ENCODE measurements at regions not wholly inside any gene's neighbourhood (a gene's known extent, or its start where the extent isn't known, plus 50 kb on each side); places are given as distances from the start of the nearest gene placed in this dataset.

DNA sequence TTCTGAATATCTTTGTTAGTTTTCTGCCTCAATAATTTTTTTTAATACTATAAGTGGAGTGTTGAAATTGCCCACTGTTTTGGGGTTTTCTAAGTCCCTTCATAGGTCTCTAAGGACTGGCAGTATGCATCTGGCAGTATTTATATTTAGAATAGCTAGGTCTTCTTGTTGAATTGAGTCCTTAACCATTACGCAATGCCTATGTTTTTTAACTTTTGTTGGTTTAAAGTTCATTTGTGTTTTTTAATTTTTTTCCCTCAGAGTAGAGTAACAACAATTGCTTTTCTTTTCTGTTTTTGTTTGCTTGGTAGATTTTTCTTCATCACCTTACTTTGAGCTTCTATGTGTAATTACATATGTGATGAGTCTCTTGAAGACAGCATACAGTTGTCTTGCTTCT lies 375.9 kb upstream of the EYS start:
- H3K36me3 ChIP-seq (ENCODE audit: control insufficient read depth, insufficient read depth, low read length), result no peaks in the 10 kb centered on the region
- CTCF ChIA-PET (ENCODE audit: low intra/inter-chr PET ratio), result no interaction called here
- TF ChIP-seq CEBPG (CRISPR knock-in tag; IDR thresholded peaks at IDR 0.05), result no peak
- TF ChIP-seq CEBPG (tag; conservative IDR thresholded peaks at IDR 0.05 in 1 of 2, IDR thresholded peaks at IDR 0.05 in 1 of 2), result peak in 1 of 2 experiments; percentile 55; a peak in 2 of 4 replicates
- TF ChIP-seq, protein P1, sequence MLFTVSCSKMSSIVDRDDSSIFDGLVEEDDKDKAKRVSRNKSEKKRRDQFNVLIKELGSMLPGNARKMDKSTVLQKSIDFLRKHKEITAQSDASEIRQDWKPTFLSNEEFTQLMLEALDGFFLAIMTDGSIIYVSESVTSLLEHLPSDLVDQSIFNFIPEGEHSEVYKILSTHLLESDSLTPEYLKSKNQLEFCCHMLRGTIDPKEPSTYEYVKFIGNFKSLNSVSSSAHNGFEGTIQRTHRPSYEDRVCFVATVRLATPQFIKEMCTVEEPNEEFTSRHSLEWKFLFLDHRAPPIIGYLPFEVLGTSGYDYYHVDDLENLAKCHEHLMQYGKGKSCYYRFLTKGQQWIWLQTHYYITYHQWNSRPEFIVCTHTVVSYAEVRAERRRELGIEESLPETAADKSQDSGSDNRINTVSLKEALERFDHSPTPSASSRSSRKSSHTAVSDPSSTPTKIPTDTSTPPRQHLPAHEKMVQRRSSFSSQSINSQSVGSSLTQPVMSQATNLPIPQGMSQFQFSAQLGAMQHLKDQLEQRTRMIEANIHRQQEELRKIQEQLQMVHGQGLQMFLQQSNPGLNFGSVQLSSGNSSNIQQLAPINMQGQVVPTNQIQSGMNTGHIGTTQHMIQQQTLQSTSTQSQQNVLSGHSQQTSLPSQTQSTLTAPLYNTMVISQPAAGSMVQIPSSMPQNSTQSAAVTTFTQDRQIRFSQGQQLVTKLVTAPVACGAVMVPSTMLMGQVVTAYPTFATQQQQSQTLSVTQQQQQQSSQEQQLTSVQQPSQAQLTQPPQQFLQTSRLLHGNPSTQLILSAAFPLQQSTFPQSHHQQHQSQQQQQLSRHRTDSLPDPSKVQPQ (CRISPR knock-in tag; IDR thresholded peaks at IDR 0.05; ENCODE audit: borderline replicate concordance), result no peak
- no peak overlapping the region for H3K4me2 ChIP-seq (ENCODE audit: insufficient read depth, low read length)
- H3K27me3 ChIP-seq (ENCODE audit: control insufficient read depth in 2 of 2, insufficient read depth in 2 of 2, low read length in 2 of 2), result no peaks in the 10 kb centered on the region
- POLR2A ChIA-PET, result no interaction called here
- no peak overlapping the region for H3K4me3 ChIP-seq
- FAIRE-seq, result no peak
- no peaks in the 10 kb centered on the region for H4K20me1 ChIP-seq (replicated peaks; ENCODE audit: control insufficient read depth, insufficient read depth, low read length)
- no peak overlapping the region for H3K9ac ChIP-seq (ENCODE audit: insufficient read depth in 1 of 2, low read depth in 2 of 2, low read length in 2 of 2)
- 0% methylated on average over 1 of the region's 1 CpG for WGBS (ENCODE audit: insufficient coverage, low coverage, missing lambda C conversion rate)
- 0 out of 2 replicates have a peak, but pooled peaks cover 2% of the 10 kb centered on the region for H3K9me3 ChIP-seq (replicated peaks; ENCODE audit: control insufficient read depth, insufficient read depth, low read depth, low read length)
- no peak overlapping the region for H3K27ac ChIP-seq (ENCODE audit: extremely low read depth, low read depth, low read length)
- H3K79me2 ChIP-seq (ENCODE audit: control insufficient read depth, insufficient read depth, low read length), result no peaks in the 10 kb centered on the region
- intact Hi-C loops (cut with micrococcal nuclease), result no loop called here
- H2AFZ ChIP-seq (ENCODE audit: low read depth, low read length), result no peak overlapping the region
- no TSS peak for BruUV-seq (replicated peaks)
- no peaks in the 10 kb centered on the region for H3K9me1 ChIP-seq (ENCODE audit: control insufficient read depth, insufficient read depth, low read length)
- ATAC-seq, result no peak
- DNase-seq (ENCODE audit: extremely low read depth in 1 of 4, low spot score in 3 of 4), result no peak
- no peaks in the 10 kb centered on the region for H3K4me1 ChIP-seq (replicated peaks in 1 of 2; ENCODE audit: control insufficient read depth in 2 of 2, insufficient read depth in 2 of 2, low read length in 2 of 2)
- in situ Hi-C loops (cut with MboI), result no loop called here

DNA sequence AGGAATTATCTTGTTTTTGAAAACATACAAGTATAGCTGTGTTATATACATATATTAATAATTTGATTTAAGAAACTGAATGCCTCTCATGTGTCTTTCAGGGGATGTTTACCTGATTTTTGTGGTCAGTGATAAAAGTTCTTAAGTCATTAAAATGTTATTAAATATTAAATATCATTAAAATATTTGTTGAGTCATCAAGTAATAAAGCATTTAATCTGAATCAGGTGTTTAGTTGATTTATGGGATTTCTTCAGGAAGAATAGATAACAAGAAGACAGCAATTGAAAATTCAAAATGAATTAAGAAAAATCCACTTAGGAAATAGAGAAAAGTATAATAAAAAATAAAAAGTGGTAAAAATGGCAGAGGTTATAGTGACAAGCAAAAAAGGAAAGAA lies 361.9 kb upstream of the EYS start:
- Histone ChIP-seq H3K79me2 (ENCODE audit: control insufficient read depth, insufficient read depth, low read length) (no peaks in the 10 kb centered on the region), H3K9me1 (ENCODE audit: control insufficient read depth, insufficient read depth, low read length) (no peaks in the 10 kb centered on the region), H3K4me1 (replicated peaks in 1 of 2; ENCODE audit: control insufficient read depth in 2 of 2, insufficient read depth in 2 of 2, low read length in 2 of 2) (no peaks in the 10 kb centered on the region), H3K4me2 (ENCODE audit: insufficient read depth, low read length) (no peak overlapping the region), H3K27ac (ENCODE audit: extremely low read depth, low read depth, low read length) (no peak overlapping the region), H3K9me3 (replicated peaks; ENCODE audit: control insufficient read depth, insufficient read depth, low read depth, low read length) (no peaks in the 10 kb centered on the region), H3K4me3 (no peak overlapping the region), H3K27me3 (ENCODE audit: control insufficient read depth in 2 of 2, insufficient read depth in 2 of 2, low read length in 2 of 2) (no peaks in the 10 kb centered on the region), H3K36me3 (ENCODE audit: control insufficient read depth, insufficient read depth, low read length) (no peaks in the 10 kb centered on the region), H3K9ac (ENCODE audit: insufficient read depth in 1 of 2, low read depth in 2 of 2, low read length in 2 of 2) (no peak overlapping the region), H4K20me1 (replicated peaks; ENCODE audit: control insufficient read depth, insufficient read depth, low read length) (no peaks in the 10 kb centered on the region), H2AFZ (ENCODE audit: low read depth, low read length) (no peak overlapping the region)
- no peak for FAIRE-seq
- intact Hi-C loops (cut with micrococcal nuclease), result no loop called here
- CTCF ChIA-PET (ENCODE audit: low intra/inter-chr PET ratio), result no interaction called here
- TF ChIP-seq PTTG1 (tag; IDR thresholded peaks at IDR 0.05; ENCODE audit: low read depth) (no peak), MAFG (tag; conservative IDR thresholded peaks at IDR 0.05) (0 out of 2 replicates have a peak, but pooled peaks have one; percentile 6), ZNF316 (IDR thresholded peaks at IDR 0.05) (peak; percentile 69), C11orf30 (IDR thresholded peaks at IDR 0.05; ENCODE audit: low read depth) (peak; percentile 22; the same call in 1 of the 2 replicates)
- no peak for ATAC-seq
- no peak for DNase-seq (ENCODE audit: extremely low read depth in 1 of 4, low spot score in 3 of 4)
- BruUV-seq (replicated peaks), result no TSS peak
- POLR2A ChIA-PET, result no interaction called here
- in situ Hi-C loops (cut with MboI), result no loop called here

All from K562 (cell line).